HG03139 (cell line): ENCODE measurements at regions not wholly inside any gene's neighbourhood (a gene's known extent, or its start where the extent isn't known, plus 50 kb on each side); places are given as distances from the start of the nearest gene placed in this dataset.

Experiments used
- ATAC-seq: cut with Tn5 transposase; IDR thresholded peaks from one replicate; pipeline ENCODE4 v1.9.1; 2021; ENCODE audit not compliant: unreplicated experiment

GRCh38 chr6:47360388-47360787, 50.7 kb upstream of the TNFRSF21 start:
- ATAC-seq = peak; percentile 66

DNA sequence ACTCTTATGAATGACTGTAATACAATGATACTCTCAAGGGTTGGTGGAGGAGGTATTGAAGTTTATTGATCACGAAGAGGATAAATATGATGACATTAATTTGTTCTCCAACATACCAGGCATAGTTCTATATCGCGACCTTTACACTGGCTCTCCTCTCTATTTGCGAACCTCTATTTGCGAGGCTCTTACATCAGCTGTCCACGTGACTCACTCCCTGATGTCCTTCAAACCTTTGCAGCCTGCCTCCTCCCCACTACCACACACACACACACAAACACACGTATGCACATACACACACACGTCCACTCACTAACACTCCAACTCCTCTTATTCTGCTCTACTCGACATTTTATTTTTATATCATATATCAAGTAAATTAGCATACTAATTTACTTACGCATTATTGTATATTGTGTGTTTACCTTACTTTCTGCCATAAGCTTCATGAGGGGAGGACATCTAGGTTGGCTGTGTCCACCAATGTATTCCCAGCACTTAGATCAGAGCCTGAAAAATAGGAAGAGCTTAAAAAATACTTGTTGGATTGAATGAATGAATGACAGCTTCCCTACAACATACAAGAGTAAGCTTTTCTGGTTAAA, 53.3 kb upstream of the TNFRSF21 start:
- no peak for ATAC-seq

GRCh38 chr6:47363736-47364135, 54.0 kb upstream of the TNFRSF21 start:
- no peak for ATAC-seq

GRCh38 chr6:47366335-47366890, 56.7 kb upstream of the TNFRSF21 start:
- no peak for ATAC-seq

DNA sequence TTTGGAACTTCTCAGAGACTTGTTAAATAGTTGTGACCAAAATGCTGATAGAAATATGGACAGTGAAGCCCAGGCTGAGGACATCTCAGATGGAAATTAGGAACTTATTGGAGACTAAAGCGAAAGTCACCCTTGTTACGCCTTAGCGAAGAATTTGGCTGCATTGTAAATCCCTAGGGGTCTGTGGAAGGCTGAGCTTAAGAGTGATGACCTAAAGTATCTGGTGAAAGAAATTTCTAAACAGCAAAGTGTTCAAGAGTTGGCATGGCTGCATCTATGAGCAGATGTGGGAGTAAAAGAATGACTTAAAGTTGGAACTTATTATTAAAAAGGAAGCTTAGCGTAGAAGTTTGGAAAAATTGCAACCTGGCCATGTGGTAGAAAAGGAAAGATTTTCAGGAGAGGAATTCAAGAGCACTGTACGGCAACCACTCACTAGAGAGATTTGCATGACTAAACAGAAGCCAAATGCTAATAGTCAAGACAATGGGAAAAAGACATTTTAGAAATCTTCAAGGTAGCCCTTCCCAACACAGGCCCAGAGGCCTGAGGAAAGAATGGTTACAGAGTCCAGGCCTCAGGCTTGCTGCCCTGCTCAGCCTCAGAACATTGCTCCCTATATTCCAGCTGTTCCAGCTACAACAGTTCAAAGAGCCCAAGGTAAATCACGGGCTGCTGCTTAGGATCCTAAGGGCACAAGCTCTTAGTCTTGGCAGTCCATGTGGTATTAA, 61.6 kb upstream of the TNFRSF21 start:
- ATAC-seq = no peak

GRCh38 chr6:47371870-47372255, 62.2 kb upstream of the TNFRSF21 start:
- no peak for ATAC-seq

DNA sequence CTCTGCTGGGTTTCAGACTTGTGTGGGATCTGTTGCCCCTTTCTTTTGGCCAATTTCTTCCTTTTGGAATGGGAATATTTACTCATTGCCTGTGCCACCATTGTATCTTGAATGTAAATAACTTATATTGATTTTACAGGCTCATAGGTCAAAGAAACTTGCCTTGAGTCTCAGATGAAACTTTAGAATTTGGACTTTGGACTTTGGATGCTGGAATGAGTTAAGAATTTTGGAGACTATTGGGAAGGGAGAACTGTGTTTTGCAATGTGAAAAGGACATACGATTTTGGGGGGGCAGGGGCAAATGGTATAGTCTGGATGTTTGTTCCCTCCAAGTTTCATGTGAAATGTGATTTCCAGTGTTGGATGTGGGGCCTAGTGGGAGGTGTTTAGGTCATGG, 62.6 kb upstream of the TNFRSF21 start:
- no peak for ATAC-seq

- ATAC-seq = no peak
Measured at GRCh38 chr6:47375426-47375825, 65.7 kb upstream of the TNFRSF21 start.

DNA sequence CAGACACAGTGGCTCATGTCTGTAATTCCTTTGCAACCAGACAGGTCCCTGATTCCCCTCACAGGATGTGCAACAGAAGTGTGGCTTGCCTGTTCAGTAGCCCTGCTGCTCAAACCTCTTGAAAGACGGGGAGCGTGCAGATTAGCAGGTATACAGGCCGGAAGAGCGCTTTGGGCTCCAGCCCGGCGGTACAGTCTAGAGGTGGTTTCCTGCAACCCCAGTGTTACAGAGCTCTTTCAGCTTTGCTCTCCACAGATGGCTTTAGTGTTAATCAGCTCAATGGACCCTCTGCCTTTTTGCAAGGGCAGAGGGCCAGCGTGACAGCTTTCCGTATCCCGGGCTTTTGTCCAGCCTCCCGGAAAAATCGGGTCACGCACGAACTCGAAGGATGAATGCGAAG, 67.2 kb upstream of the TNFRSF21 start:
- ATAC-seq = no peak

- ATAC-seq = no peak
Measured at GRCh38 chr6:47377971-47378370, 68.3 kb upstream of the TNFRSF21 start.

GRCh38 chr6:47379328-47379727, 69.6 kb upstream of the TNFRSF21 start:
- ATAC-seq = no peak

DNA sequence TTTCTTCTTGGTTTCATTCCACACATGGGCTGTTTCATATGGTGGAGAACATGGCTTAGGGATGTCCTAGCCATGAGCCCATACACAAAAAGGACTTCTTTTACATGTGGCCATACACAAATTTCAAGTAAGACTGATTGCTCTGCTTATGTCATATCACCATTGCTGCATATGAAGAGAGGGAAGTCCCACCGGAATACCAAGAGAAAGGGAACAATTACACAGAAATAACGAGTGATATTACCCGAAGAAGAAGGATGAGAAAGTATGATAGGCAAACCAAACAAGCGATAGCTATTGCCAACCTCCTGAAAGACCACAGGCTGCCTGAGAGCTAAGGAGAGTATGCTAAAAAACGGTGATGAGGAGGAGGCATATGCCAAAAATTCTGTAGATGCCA, 70.5 kb upstream of the TNFRSF21 start:
- no peak for ATAC-seq

- ATAC-seq = no peak
Measured at GRCh38 chr6:47381036-47381435, 71.3 kb upstream of the TNFRSF21 start.

DNA sequence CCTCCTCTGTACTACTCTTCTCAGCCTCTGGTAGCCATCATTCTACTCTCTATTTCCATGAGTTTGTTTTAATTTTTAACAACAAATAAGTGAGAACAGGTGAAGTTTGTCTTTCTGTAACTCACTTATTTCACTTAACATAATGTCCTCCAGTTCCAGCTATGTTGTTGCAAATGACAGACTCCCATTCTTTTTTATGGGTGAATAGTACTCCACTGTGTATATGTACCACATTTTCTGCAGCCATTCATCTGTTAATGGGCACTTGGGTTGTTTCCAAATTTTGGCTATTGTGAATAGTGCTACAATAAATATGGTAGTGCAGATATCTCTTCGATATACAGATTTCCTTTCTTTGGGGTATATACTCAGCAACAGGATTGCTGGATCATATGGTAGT, 73.7 kb upstream of the TNFRSF21 start:
- no peak for ATAC-seq

DNA sequence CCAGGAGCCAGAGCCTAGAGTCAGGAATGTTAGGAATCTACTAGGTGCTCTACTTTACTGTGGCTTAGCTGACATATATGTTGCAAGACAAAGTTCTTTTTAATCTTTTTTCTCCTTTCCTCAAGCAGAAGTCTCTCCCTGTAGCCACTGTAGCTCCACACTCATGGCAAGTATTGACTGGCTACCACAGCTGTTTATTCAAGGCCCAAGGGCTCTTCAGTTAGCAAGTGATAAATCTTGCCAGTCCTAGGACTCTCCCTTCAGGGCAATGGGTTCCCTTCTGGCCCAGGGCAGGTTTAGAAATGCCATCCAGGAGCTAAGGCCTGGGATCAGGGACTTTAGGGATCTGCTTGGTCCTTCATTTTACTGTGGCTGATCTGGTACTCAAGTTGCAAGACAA, 82.0 kb upstream of the TNFRSF21 start:
- ATAC-seq = no peak

- ATAC-seq = no peak
Measured at GRCh38 chr6:47392251-47392650, 82.5 kb upstream of the TNFRSF21 start.

DNA sequence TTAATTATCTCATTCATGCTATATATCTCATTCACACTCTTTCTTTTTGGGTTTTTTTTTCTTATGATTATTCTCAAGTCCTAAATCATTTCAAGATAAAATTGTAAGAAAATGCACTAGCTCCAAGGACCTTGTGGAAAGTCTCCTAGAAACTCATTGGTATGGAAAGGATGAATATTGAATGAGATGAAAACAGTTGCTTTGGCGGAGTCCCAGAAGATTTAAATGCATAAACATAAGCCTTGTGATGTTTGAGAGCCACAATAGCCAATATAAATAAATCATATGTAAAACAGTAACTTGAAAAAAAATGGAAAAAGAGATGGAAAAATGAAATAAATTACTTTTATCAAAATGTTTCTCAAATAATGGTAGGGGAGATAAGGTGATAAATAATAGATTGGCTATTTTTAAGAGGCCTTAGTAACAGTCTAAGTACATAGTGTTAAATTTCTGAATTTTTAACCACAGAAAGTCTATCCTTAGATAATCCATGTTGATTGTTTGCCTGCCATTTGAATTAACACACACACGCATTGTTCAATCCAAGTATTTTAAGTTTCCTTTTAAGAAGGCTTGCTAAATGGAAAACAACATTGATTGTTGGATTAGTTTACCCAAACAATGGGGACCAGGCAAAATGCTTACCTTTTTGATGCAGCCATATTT, 81.1 kb upstream of the CD2AP start:
- no peak for ATAC-seq

- ATAC-seq = no peak
Measured at GRCh38 chr6:47400581-47400980, 77.0 kb upstream of the CD2AP start.

DNA sequence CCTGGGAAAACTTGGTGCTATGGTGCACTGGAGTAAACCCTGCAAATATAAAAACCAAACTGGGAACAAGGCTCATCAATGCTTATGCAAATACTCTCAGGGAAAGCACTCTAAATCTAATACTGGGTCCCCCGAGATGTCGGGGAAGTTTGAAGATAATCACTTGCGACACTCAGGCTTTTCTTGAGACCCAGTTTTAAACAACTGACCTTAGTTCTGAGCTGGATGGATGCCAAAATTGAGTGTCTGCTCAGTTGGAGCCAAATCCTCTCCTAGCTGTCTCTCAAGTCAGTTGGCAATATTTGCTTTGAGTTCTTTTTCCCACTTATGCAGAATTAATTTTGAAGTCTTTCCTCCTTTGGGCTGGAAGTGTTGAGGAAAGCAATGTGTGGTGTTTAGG, 75.5 kb upstream of the CD2AP start:
- no peak for ATAC-seq

DNA sequence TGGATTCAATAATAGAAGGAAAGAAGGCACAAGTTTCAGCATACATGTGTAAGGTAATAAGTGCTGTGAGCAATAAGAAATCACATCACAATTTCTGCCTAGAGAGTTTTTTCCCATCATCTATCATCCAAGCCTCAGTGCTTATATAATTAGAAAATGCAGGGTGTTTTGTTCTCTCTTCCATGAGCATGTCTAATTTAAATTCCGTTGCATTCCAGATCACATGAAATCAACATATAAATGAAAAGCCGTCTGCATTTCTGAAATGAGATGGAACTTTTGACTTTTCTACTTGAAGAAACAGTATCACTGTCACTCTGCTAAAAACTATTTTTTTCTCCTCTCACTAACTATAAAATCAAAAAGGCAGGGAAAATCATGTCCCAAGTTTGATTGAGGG, 74.5 kb upstream of the CD2AP start:
- no peak for ATAC-seq

DNA sequence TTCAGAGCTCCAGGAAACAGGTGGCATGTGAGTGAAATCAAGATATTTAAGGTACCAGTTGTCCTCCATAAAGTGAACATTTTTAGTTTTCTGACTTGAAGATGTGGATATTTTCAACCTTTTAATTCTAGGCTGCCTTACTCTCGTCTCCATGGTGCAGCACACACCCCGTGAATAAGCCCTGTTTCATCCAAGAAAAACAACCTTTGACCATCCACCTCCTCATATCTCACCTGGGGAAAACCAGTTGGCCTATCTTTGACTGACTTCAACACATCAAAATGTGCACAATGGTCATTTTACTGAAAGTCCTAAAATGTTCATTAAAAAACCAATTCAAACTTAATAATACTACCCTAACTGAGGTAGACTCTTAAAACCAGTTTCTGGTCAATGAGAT, 73.8 kb upstream of the CD2AP start:
- no peak for ATAC-seq

- no peak for ATAC-seq
Measured at GRCh38 chr6:47404435-47404834, 73.2 kb upstream of the CD2AP start.
